HEK293 (cell line): ENCODE measurements at regions not wholly inside any gene's neighbourhood (a gene's known extent, or its start where the extent isn't known, plus 50 kb on each side); places are given as distances from the start of the nearest gene placed in this dataset.

ENCODE experiments used
- KLF9 ChIP-seq: fragments of 450-650 bp; formaldehyde crosslinking; IDR thresholded peaks from 2 replicates; pipeline ENCODE4 v1.5.1; 2016; ENCODE audit warnings: missing biosample characterization, missing genetic modification characterization, low read depth
- RBAK ChIP-seq: fragments of 450-650 bp; formaldehyde crosslinking; IDR thresholded peaks from 2 replicates; pipeline ENCODE4 v1.5.1; 2016; ENCODE audit warnings: missing biosample characterization, missing genetic modification characterization
- ZNF184 ChIP-seq: fragments of 450-650 bp; IDR thresholded peaks from 2 replicates; pipeline ENCODE4 v1.5.1; 2018; ENCODE audit warnings: missing biosample characterization, mild to moderate bottlenecking, missing genetic modification characterization
- ZNF354C ChIP-seq: fragments of 450-650 bp; formaldehyde crosslinking; IDR thresholded peaks from 2 replicates; pipeline ENCODE4 v1.5.1; 2016; ENCODE audit warnings: missing biosample characterization, missing genetic modification characterization, low read depth, borderline replicate concordance
- ZNF501 ChIP-seq: fragments of 450-650 bp; formaldehyde crosslinking; IDR thresholded peaks from 2 replicates; pipeline ENCODE4 v1.5.1; 2016; ENCODE audit warnings: missing biosample characterization, missing genetic modification characterization
- TF ChIP-seq, protein P1 (sequence below): fragments of 450-650 bp; formaldehyde crosslinking; IDR thresholded peaks from 2 replicates; pipeline ENCODE4 v1.5.1; 2016; ENCODE audit warnings: missing biosample characterization, missing genetic modification characterization
- TF ChIP-seq, protein P2 (sequence below): fragments of 450-650 bp; IDR thresholded peaks from 2 replicates; pipeline ENCODE4 v1.5.1; 2018; ENCODE audit warnings: missing biosample characterization, mild to moderate bottlenecking, missing genetic modification characterization
- TF ChIP-seq, protein P3 (sequence below): fragments of 450-650 bp; formaldehyde crosslinking; IDR thresholded peaks from 2 replicates; pipeline ENCODE4 v1.5.1; 2017; ENCODE audit warnings: missing biosample characterization, missing genetic modification characterization

DNA sequence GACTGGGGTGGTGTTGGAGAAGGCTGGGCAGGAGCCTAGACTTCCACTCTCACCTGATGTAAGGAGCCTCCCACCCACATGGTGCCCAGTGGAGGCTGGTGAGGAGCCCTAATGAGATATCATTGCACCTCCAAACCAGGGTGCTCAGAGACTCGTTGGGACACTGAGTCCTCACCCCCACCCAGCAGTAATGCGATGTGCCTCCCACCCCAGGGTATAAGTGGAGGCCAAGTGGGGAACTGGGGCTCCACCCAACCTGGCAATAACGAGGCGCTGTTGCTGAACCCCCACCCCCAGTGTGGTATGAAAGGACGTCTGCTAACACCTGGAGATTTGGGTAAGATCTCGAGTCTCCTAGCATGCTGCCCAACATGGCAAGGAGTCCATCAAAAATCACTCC is 510.2 kb downstream of the PREX1 start:
- TF ChIP-seq, protein P1, sequence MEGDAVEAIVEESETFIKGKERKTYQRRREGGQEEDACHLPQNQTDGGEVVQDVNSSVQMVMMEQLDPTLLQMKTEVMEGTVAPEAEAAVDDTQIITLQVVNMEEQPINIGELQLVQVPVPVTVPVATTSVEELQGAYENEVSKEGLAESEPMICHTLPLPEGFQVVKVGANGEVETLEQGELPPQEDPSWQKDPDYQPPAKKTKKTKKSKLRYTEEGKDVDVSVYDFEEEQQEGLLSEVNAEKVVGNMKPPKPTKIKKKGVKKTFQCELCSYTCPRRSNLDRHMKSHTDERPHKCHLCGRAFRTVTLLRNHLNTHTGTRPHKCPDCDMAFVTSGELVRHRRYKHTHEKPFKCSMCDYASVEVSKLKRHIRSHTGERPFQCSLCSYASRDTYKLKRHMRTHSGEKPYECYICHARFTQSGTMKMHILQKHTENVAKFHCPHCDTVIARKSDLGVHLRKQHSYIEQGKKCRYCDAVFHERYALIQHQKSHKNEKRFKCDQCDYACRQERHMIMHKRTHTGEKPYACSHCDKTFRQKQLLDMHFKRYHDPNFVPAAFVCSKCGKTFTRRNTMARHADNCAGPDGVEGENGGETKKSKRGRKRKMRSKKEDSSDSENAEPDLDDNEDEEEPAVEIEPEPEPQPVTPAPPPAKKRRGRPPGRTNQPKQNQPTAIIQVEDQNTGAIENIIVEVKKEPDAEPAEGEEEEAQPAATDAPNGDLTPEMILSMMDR (tag by site-specific recombination), result no peak
- TF ChIP-seq ZNF184 (tag by site-specific recombination) (no peak), KLF9 (tag by site-specific recombination) (no peak), RBAK (tag by site-specific recombination) (no peak), ZNF501 (tag by site-specific recombination) (no peak), ZNF354C (tag by site-specific recombination) (no peak)
- TF ChIP-seq, protein P2, sequence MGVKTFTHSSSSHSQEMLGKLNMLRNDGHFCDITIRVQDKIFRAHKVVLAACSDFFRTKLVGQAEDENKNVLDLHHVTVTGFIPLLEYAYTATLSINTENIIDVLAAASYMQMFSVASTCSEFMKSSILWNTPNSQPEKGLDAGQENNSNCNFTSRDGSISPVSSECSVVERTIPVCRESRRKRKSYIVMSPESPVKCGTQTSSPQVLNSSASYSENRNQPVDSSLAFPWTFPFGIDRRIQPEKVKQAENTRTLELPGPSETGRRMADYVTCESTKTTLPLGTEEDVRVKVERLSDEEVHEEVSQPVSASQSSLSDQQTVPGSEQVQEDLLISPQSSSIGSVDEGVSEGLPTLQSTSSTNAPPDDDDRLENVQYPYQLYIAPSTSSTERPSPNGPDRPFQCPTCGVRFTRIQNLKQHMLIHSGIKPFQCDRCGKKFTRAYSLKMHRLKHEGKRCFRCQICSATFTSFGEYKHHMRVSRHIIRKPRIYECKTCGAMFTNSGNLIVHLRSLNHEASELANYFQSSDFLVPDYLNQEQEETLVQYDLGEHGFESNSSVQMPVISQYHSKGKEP (tag by site-specific recombination), result no peak
- TF ChIP-seq, protein P3, sequence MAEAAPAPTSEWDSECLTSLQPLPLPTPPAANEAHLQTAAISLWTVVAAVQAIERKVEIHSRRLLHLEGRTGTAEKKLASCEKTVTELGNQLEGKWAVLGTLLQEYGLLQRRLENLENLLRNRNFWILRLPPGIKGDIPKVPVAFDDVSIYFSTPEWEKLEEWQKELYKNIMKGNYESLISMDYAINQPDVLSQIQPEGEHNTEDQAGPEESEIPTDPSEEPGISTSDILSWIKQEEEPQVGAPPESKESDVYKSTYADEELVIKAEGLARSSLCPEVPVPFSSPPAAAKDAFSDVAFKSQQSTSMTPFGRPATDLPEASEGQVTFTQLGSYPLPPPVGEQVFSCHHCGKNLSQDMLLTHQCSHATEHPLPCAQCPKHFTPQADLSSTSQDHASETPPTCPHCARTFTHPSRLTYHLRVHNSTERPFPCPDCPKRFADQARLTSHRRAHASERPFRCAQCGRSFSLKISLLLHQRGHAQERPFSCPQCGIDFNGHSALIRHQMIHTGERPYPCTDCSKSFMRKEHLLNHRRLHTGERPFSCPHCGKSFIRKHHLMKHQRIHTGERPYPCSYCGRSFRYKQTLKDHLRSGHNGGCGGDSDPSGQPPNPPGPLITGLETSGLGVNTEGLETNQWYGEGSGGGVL, result no peak
